ENCODE measurements at regions not wholly inside any gene's neighbourhood (a gene's known extent, or its start where the extent isn't known, plus 50 kb on each side); places are given as distances from the start of the nearest gene placed in this dataset.

GRCh38 chr4:181161669-181162068 is 1081.5 kb upstream of the TENM3 start:
- WGBS, 2 experiments (ENCODE audit: extremely low coverage in 2 of 2, insufficient read length in 1 of 2) = no CpG with 5 or more reads among the region's 4 CpGs
- ChIA-PET POLR2A (ENCODE audit: unreplicated experiment) (no interaction called here), CTCF (interaction anchor here (0.7 kb wide), 1 partner anchor 1433 kb away, joined by 6 read pairs; no protein-coding TSS in a partner anchor)
- H3K56ac ChIP-seq (ENCODE audit: extremely low read depth, insufficient read depth, low read length) = no peak overlapping the region
- no peaks in the 10 kb centered on the region for H3K79me1 ChIP-seq (ENCODE audit: low read depth in 1 of 2, low read length in 2 of 2)
- no peak overlapping the region for H2AK9ac ChIP-seq (replicated peaks; ENCODE audit: low read depth, low read length, poor library complexity)
- no peak overlapping the region for H2BK15ac ChIP-seq (ENCODE audit: low read depth, low read length)
- TF ChIP-seq BHLHE40 (IDR thresholded peaks at IDR 0.05; ENCODE audit: low read depth, low read length) (no peak), RCOR1 (IDR thresholded peaks at IDR 0.05; ENCODE audit: insufficient replicate concordance, low read length) (no peak), NFE2L2 (IDR thresholded peaks at IDR 0.05; ENCODE audit: low read depth, low read length) (no peak), SMC3 (IDR thresholded peaks at IDR 0.05; ENCODE audit: low read depth, low read length) (no peak), MAFK (IDR thresholded peaks at IDR 0.05; ENCODE audit: low read depth, low read length) (no peak), CHD1 (IDR thresholded peaks at IDR 0.05; ENCODE audit: low read depth, low read length) (no peak), RAD21 (IDR thresholded peaks at IDR 0.05; ENCODE audit: low read length) (no peak), RFX5 (IDR thresholded peaks at IDR 0.05; ENCODE audit: low read depth, low read length) (no peak), ELK1 (IDR thresholded peaks at IDR 0.05; ENCODE audit: borderline replicate concordance, low read depth, low read length) (no peak)
- TF ChIP-seq, protein P1, sequence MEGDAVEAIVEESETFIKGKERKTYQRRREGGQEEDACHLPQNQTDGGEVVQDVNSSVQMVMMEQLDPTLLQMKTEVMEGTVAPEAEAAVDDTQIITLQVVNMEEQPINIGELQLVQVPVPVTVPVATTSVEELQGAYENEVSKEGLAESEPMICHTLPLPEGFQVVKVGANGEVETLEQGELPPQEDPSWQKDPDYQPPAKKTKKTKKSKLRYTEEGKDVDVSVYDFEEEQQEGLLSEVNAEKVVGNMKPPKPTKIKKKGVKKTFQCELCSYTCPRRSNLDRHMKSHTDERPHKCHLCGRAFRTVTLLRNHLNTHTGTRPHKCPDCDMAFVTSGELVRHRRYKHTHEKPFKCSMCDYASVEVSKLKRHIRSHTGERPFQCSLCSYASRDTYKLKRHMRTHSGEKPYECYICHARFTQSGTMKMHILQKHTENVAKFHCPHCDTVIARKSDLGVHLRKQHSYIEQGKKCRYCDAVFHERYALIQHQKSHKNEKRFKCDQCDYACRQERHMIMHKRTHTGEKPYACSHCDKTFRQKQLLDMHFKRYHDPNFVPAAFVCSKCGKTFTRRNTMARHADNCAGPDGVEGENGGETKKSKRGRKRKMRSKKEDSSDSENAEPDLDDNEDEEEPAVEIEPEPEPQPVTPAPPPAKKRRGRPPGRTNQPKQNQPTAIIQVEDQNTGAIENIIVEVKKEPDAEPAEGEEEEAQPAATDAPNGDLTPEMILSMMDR (conservative IDR thresholded peaks at IDR 0.05; ENCODE audit: low read depth, low read length) = no peak
- no peaks in the 10 kb centered on the region for H3K4me1 ChIP-seq (ENCODE audit: control insufficient read depth, insufficient read depth, low read length)
- H4K8ac ChIP-seq (ENCODE audit: low read depth in 2 of 2, low read length in 2 of 2) = no peak overlapping the region
- no peak overlapping the region for H3K18ac ChIP-seq (ENCODE audit: low read depth, low read length)
- dilution Hi-C loops (cut with HindIII; ENCODE audit: low sequenced_read_pairs, unreplicated experiment) (no loop called here), in situ Hi-C loops (cut with MboI; ENCODE audit: low sequenced_read_pairs) (no loop called here), intact Hi-C loops (cut with micrococcal nuclease) (no loop called here)
- no peak overlapping the region for H4K5ac ChIP-seq (ENCODE audit: low read depth, low read length)
- no peak overlapping the region for H3K27ac ChIP-seq (ENCODE audit: insufficient read depth, low read length)
- H2BK120ac ChIP-seq (ENCODE audit: low read depth, low read length) = no peak overlapping the region
- H3K4me2 ChIP-seq (ENCODE audit: low read depth, low read length) = no peak overlapping the region
- no peak overlapping the region for H2AK5ac ChIP-seq (ENCODE audit: low read depth, low read length)
- no peak overlapping the region for H3K23ac ChIP-seq (ENCODE audit: low read depth, low read length)
- H2AFZ ChIP-seq (replicated peaks; ENCODE audit: low read length, poor library complexity) = no peak overlapping the region
- no peak overlapping the region for H3K14ac ChIP-seq (replicated peaks; ENCODE audit: low read depth, low read length)
- no peak for ATAC-seq (ENCODE audit: low read depth)
- no peak overlapping the region for H4K91ac ChIP-seq (ENCODE audit: insufficient read depth, low read depth, low read length)
- no peak overlapping the region for H2BK5ac ChIP-seq (ENCODE audit: low read depth, low read length, poor library complexity, severe bottlenecking)
- no TSS peak for BruUV-seq (replicated peaks)
- H3K9ac ChIP-seq (ENCODE audit: low read depth, low read length) = no peak overlapping the region
- no peak overlapping the region for H2BK20ac ChIP-seq (ENCODE audit: low read depth, low read length)
- no peaks in the 10 kb centered on the region for H3K27me3 ChIP-seq (ENCODE audit: control insufficient read depth, insufficient read depth, low read length)
- H3K4ac ChIP-seq (ENCODE audit: low read depth, low read length) = no peak overlapping the region
- H3K9me3 ChIP-seq (ENCODE audit: control insufficient read depth, insufficient read depth, low read length) = no peaks in the 10 kb centered on the region
- no peaks in the 10 kb centered on the region for H4K20me1 ChIP-seq (ENCODE audit: insufficient read depth, low read length)
- no peaks in the 10 kb centered on the region for H3K36me3 ChIP-seq (ENCODE audit: control insufficient read depth, insufficient read depth, low read length)
- DNase-seq = no peak
- no peak overlapping the region for H3K4me3 ChIP-seq (ENCODE audit: insufficient read depth, low read depth, low read length)
- no peaks in the 10 kb centered on the region for H3K9me1 ChIP-seq (ENCODE audit: insufficient read depth, low read length)

All from IMR-90 (cell line).